Limb (tissue), 2 donors: ENCODE measurements at regions not wholly inside any gene's neighbourhood (a gene's known extent, or its start where the extent isn't known, plus 50 kb on each side); places are given as distances from the start of the nearest gene placed in this dataset.
"Not testable (repeated sequence)": the region's sequence is repeated elsewhere in the genome, so short reads cannot be mapped to it uniquely, and the experiment has no call there.

ENCODE experiments used
- DNase-seq, 2 donors: peaks; one replicate each; pipeline ENCODE4 v3.0.0-alpha.2; 2016; ENCODE audit errors: extremely low spot score in 2 of 2

DNA sequence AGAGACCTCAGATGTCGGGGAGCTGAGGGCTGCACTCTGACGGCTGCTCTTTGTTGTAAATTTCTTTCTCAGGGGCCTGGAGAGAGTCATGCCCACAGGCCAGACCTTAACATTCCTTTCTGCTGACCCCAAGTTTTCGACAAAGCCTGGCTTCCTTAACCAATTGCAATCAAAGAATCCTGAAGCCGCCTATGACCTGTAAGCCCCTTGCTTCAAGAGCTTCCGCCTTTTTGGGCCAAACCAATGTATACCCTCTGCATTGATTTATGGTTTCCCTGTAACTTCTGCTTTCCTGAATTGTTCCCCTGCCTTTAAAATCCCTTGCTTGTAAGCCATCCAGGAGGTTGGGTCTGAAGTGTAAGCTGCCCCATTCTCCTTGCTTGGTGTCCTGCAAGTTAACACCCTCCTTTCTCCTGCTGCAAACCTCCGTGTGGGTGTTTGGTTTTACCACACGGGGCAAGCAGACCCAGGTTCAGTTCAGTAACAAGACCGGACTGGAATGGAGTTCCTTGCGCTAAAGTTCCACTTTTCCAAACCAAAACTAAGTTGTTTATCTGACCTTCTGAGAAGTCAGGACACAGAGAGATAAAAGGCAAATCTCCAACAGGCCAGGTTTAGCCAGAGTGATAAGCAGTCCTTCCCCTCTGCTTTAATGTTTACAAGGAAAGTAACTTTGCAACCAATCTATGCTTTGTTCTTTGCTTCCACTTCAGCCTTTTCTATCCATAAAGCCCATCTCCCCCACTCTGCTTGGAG is 141.6 kb downstream of the KCNJ12 start:
- DNase-seq, result no peak

DNA sequence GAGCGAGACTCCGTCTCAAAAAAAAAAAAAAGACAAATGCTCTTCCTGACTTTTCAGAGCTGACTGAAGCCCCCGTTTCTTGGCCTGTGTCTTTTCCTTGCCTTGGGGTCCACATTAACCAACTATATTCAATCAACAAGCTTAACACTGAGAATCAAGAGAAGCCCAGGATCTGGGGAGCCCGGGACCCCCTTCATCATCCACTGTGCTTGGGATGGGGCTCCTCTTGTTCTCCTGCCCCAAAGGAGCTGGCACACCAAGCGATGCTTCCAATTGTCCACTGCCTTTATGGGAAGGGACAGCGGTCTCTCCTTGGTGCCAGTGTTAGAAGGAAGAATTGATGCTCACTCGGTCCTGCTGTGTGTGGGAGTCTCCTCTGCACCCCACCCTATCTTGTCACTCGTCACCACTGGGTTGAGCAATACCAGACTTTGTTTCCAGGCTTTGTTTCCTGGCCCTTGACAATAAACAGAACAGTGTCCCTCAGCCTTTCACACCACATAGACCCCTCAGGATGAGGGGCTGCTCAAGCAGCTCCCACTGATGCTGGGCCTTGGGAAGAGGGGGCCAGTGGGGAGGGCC is 146.7 kb downstream of the KCNJ12 start:
- DNase-seq, result no peak

DNA sequence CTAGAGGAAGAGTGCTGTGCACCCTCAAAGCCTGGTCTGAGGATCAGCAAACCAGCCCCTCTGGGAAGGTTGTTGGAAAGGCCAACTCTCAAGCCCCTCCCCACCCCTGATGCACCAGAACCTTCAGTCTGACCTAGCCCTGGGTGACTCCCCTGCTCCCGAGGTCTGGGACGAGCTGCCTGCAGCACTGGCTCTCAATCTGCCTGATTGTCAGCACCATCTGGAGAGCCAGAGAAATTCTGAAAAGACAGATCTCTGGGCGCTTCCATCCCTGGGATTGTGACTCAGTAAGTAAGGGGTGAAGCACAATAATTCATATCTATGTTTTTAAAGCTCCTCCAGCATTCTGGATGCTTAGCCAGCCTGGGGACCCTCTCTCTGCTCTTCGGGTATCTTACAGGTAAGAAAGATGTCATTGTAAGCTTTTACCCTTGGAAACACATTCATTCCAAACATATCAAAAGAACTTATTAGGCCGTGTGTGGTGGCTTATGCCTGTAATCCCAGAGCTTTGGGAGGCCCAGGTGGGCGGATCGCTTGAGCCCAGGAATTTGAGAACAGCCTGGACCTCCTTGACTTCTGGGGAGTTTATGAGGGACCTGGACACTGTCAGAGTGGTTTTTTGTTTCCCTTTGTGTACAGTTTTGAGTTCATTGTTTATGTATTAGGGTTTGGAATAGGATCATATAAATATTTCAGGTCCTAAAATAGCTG is 147.5 kb downstream of the KCNJ12 start:
- DNase-seq, result no peak

DNA sequence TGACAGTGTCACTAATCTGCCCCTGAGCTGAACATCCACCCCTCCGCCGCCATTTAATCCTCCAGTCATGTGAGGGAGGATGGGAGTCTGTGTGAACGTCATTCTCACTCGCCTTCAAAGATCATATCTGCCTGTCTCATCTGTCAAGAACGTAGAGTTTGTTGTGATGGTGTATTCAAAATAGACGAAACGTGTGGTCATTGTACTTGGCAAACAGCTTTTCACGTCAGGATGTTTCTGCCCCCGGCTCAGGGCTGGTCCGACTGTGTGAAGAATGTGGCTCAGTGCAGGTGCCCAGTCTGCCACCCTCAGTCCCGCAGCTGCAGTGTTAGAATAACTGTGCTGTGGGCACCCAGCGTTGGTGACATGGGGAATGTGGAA is 148.0 kb downstream of the KCNJ12 start:
- no peak for DNase-seq

DNA sequence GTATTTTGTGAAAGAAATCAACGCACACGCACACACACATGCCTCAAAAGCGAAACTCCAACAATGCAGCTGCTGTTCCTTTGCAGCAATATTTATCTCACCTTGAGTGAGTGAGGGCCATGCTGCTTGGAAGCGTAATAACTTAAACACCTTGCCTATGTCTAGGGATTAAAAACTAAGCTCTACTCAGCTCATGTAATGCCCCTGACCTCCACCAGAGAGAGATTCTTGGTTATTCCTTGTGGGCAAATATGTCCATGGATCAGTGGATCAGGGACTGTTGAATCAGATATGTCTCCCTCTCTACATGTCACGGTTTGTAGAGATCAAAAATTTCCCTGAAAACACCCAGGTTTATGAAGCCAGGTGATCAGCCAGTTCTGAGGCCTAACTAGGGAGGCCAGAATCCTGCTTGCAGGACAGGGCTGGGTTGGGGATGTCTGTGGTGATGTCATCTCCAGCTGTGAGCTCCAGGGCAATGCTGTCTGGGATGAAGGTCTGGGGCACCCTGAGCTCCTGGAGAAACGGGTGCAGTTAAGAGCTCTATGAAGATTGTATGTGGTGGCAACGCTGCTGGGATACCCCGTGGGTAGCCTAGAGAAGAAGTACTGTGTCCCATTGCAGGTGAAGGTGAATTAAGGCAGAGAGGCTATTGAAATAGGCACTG is 149.4 kb downstream of the KCNJ12 start:
- DNase-seq, result no peak

DNA sequence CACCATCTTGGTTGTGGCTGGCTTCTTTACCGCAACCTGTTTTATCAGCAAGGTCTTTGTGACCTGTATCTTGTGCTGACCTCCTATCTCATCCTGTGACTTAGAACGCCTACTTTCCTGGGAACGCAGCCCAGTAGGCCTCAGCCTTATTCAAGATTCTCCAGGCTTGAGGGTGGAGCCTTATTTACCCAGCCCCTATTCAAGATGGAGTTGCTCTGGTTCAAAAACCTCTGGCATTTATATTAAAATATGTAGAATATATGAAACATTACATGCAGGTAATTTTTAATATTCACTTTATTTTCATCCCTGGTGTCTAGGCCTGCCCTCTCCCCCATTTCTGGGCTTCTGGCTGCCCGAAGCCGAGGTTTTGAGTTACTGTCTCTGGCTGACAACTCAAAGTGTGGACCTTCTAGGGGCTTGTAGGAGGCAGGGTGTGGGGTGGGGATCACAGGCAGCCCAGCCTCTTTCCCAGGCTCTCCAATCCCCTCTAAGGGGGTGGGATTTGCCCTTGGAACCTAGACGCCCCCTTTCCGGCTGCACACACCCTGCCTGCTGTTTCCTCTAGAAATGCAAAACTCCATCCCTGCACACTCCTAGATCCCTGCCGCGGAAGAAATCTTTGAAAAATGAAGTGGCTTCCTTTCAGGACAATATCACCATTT is 152.0 kb downstream of the KCNJ12 start:
- no peak for DNase-seq

DNA sequence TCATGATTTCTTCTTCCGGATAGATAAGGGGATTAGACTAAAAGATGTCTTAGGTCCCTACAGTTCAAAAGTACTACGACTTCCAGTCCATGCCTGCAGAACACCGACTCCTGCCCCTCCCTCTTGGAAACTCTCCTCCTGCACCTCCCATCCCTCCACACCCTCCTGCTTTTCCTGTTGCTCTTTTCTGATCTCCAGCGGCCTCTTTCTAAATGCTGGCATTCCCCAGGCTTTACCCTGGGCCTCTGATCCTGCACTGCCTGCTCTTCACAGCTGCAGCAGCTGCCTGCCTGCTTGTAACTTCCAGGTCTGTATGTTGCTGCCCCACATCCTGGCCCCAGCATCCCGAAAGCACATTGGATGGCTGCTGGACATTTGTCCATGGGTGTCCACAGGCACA is 154.2 kb downstream of the KCNJ12 start:
- no peak for DNase-seq

DNA sequence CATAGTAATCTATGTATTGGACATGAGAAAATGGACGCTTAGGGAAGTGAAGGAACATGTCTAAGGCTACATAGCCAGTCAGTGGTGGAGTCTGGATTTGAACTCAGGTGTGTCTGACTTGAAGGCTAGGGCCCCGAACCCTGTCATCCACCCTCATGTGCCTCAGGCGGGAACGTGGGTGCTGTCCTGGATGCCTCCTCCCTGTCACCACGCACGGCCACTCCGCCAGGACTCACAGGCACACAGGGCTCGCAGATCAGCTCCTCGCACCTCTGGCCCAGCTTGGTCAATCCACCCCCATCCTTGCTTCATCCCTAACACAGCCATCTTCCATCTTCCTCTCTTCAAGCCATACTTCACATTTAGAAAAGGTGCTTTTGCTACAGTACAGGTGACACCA is 154.7 kb downstream of the KCNJ12 start:
- DNase-seq, result no peak

DNA sequence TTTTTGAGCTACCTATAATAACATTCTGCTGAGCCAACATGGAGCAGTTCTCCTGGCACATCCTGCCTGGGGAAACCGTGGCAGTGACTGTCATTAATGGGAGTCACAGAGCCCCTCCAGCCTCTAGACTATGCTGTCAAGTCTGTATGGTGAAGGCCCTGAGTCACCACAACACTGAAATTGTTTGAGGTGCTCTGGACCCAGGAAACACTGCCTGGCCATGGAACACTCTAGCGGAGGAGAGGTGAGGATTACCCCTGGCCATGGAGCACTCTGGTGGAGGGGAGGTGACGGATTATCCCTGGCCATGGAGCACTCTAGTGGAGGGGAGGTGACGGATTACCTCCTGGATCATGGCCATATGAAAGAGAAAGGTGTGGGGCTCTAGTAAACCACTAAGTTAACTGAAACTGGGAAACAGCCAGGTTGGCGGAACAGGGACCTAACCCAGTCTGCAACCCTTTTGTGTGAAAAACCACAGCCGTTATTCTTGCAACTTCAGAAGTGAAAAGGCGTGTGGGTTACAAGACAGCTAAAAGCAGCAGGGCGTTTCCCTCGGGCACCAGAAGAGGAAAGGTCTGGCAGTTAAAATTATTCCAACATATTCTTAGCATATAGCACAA is 156.7 kb downstream of the KCNJ12 start:
- DNase-seq, result no peak

DNA sequence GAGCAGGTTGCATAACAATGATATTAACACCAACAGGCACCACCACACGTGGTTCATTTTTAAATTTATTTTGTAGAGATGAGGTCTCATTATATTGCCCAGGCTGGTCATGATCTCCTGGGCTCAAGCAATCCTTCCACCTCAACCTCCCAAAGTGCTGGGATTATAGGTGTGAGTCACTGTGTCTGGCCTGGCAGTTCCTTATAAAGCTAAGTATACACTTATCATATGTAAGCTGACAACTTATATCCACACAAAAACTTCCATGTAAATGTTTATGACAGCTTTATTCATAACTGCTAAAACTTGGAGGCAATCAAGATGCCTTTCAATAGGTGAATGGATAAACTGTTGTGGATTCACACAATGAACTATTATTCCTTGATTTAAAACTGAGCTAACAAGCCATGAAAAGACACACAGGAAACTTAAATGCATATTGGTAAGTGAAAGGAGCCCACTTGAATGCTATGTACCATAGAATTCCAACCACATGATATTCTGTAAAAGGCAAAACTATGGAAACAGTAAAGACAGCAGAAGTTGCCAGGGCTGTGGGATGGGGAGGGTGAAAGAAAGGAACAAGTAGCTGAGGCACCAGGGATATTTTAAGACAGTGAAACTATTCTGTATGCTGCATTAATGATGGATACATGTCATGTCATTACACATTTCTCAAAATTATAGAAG is 156.5 kb upstream of the KCNJ18 start:
- no peak for DNase-seq

DNA sequence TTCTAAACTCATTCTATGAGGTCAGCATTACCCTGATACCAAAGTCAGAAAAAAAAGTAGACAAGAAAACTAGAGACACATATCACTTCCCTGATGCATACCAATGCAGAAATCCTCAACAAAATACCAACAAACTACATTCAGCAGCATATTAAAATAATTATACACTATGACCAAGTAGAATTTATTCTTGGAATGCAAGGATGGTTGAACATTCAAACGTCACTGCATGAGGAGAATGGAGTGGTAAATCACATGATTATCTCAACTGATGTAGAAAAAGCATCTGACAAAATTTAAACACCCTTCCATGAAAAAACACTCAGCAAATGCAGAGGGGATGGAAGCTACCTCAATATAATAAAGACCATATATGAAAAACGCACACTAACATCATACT is 155.0 kb upstream of the KCNJ18 start:
- no peak for DNase-seq

DNA sequence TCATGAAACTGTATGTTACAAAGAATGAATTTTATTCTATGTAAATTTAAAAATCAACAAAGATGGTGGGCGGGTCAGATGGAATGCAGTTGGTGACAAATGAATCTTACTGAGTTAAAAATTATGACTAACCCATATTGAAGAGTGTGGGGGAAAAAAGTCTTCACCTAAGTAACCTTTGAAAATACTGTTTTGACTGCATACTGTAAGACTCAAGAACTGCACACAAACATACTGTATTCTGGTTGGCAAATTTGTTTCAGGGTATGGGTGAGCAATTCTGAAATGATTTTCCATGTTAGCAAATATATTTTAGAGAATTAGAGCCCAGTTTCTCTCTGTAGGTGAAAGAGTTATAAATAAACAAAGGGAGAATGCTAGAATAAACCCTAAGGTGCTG is 153.7 kb upstream of the KCNJ18 start:
- DNase-seq, result no peak

DNA sequence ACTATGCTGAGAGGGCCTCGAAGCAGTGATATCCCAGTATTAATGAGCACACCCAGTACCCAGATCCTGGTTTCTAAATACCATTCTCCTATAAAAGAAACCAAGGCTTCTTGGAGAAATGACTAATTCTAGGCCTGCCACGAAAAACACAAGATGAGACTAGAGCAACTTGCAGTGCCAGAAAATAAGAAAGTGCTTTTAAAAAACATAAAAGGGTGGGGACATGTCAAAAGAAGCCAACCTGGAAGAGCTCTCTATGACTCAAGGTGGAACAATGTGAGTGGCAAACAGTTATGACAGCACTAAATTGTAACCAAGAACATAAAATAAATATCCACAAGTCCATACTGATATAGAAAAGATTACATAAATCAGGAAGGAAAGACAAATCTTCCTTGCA is 153.2 kb upstream of the KCNJ18 start:
- DNase-seq, result no peak

DNA sequence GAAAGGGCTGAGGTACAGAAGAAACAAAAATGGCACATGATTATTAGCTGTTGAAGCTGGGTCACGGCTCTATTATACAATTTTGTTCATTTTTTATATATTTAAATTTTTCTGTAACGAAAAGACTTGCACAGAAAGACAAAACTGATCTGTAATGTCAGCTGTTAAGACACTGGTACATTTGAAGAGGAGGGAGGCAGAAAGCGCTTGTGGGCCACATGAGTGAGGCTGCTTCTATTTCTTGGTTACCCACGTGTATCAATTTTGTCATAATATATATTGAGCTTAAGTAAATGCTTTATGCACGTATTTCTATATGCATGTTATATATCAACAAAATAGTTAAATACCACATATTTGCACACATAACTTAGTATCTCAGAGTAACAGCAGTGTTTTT is 151.8 kb upstream of the KCNJ18 start:
- DNase-seq, result no peak

DNA sequence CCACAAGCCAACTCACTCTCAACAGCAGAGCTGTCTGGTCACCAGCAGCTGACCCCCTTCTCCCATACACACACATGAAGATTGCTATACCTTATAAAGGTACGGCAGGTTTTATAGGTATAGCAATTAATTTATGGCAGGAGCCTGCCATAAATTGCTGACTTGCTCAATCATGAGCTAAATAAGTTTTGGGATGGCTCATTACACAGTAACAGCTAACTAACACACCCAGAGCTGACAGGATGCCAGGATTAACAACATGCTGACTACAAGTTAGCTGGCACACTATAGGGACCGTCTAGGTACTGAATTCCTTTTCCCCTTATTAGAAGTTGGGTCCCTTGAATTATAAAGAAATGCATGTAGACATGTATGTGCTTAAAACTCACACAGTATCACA is 150.3 kb upstream of the KCNJ18 start:
- no peak for DNase-seq

DNA sequence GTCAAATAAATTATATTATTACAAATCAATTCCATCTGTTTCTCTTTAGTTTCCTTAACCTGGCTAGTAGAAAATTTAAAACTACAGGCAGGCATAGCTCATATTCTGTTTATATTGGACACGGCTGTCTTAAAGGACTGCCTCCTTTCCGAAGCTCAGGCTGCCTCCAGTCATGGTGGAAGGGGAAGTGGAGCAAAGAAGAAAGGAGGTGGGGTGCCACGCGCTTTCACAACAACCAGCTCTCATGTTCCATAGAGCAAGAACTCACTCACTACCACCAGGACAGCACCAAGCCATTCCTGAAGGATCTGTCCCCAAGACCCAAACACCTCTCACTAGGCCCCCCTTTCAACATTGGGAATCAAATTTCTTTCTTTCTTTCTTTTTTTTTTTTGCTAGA is 149.3 kb upstream of the KCNJ18 start:
- DNase-seq, result no peak

DNA sequence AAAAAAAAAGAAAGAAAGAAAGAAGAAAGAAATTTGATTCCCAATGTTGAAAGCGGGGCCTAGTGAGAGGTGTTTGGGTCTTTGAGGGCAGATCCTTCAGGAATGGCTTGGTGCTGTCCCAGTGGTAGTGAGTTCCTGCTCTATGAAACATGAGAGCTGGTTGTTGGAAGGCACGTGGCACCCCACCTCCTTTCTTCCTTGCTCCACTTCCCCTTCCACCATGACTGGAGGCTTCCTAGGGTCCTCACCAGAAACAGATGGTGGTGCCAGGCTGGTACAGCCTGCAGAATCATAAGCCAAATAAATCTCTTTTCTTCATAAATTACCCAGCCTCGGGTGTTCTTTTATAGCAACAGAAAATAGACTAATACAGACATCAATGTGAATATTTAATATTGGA is 147.3 kb upstream of the KCNJ18 start:
- DNase-seq, result no peak

DNA sequence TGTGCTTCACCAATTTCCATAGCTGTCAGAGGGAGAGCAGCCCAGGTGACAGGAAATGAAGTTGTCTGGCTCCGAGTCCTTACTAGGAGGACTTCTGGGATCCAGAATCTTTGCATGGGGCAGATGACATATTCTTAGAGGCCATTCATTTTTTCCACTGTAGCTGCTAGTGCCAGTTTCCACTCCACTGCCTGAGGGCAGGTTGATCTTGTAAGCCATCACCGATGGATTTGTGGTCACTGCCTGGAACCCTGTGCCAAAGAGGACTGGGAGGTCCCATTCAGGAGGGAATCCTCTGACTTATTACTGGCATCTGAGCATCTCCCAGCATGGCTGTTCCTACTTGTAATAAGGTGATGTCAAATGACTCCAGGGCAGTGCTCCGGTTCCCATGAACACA is 144.1 kb upstream of the KCNJ18 start:
- DNase-seq, result no peak

DNA sequence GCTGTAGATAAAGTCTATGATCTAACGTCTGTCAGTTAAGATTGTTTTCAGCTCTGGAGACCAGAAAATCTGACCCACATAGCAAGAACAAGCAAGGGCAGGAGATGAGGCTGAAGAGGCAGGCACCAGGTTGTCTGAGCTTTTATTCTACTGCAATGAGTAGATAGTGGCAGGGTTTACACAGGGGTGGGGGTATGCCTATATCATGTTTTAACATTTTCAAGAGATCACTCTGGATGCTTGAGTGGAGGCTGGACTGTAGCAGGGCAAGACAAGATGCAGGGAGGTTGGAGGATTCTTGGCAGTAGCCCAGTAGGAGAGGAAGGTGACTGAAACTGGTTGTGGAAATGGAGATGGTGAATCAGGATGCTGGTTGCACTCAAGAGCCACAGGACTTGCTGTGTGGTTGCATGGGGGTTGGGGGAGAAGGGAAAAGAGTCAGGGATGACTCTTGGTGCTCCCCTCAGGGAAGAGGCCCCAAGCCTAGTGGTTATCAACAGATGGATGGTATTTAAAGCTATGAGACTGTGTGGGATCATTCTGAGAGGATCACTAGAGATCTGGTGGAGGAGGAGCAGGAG is 143.1 kb upstream of the KCNJ18 start:
- no peak for DNase-seq

DNA sequence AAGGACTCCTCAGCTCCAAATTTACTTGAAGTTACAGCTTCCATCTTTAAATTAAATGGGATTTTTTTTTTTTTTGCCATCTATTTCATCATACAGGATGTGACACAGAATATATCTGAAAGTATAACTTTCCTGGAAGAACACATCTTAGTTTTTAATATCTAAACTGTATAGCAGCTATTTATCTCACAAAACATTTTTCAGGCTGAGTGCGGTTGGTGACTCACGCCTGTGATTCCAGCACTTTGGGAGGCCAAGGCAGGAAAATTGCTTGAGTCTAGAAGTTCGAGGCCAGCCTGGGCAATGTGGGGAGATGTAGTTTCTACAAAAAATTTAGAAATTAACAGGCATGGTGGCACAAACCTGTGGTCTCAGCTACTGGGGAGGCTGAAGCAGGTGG is 142.3 kb upstream of the KCNJ18 start:
- DNase-seq, result not testable (repeated sequence)
